HG03439 (cell line): ENCODE measurements at regions not wholly inside any gene's neighbourhood (a gene's known extent, or its start where the extent isn't known, plus 50 kb on each side); places are given as distances from the start of the nearest gene placed in this dataset.

Experiments used
- ATAC-seq: cut with Tn5 transposase; IDR thresholded peaks from one replicate; pipeline ENCODE4 v1.9.1; 2021; ENCODE audit warnings: mild to moderate bottlenecking, moderate library complexity; ENCODE audit not compliant: unreplicated experiment

GRCh38 chr4:15262396-15262795 is 165.4 kb upstream of the C1QTNF7 start:
- no peak for ATAC-seq

- ATAC-seq = no peak
Observed at GRCh38 chr4:15270201-15270600, 157.6 kb upstream of the C1QTNF7 start.

- ATAC-seq = no peak
Observed at GRCh38 chr4:15286041-15286440, 141.8 kb upstream of the C1QTNF7 start.

GRCh38 chr4:15291122-15291521 is 136.7 kb upstream of the C1QTNF7 start:
- no peak for ATAC-seq

- no peak for ATAC-seq
Observed at GRCh38 chr4:15293711-15294110, 134.1 kb upstream of the C1QTNF7 start.

- ATAC-seq = no peak
Observed at GRCh38 chr4:15294202-15294601, 133.6 kb upstream of the C1QTNF7 start.

GRCh38 chr4:15294832-15295231 is 133.0 kb upstream of the C1QTNF7 start:
- no peak for ATAC-seq

GRCh38 chr4:15295421-15296162 is 132.2 kb upstream of the C1QTNF7 start:
- ATAC-seq = no peak

- no peak for ATAC-seq
Observed at GRCh38 chr4:15297344-15297743, 130.5 kb upstream of the C1QTNF7 start.

GRCh38 chr4:15299627-15300026 is 128.2 kb upstream of the C1QTNF7 start:
- no peak for ATAC-seq

- no peak for ATAC-seq
Observed at GRCh38 chr4:15303052-15303641, 124.7 kb upstream of the C1QTNF7 start.

- no peak for ATAC-seq
Observed at GRCh38 chr4:15314974-15315373, 112.9 kb upstream of the C1QTNF7 start.

- no peak for ATAC-seq
Observed at GRCh38 chr4:15317246-15317645, 110.6 kb upstream of the C1QTNF7 start.

- no peak for ATAC-seq
Observed at GRCh38 chr4:15318621-15319348, 109.0 kb upstream of the C1QTNF7 start.

GRCh38 chr4:15320121-15320678 is 107.6 kb upstream of the C1QTNF7 start:
- no peak for ATAC-seq

GRCh38 chr4:15322006-15322405 is 105.8 kb upstream of the C1QTNF7 start:
- no peak for ATAC-seq

GRCh38 chr4:15325987-15326386 is 101.8 kb upstream of the C1QTNF7 start:
- ATAC-seq = no peak

- ATAC-seq = no peak
Observed at GRCh38 chr4:15327311-15328298, 100.2 kb upstream of the C1QTNF7 start.

- ATAC-seq = no peak
Observed at GRCh38 chr4:15331930-15332329, 95.9 kb upstream of the C1QTNF7 start.

- ATAC-seq = no peak
Observed at GRCh38 chr4:15332377-15332776, 95.5 kb upstream of the C1QTNF7 start.
